Chondrocyte (in vitro differentiated cells): ENCODE measurements at regions not wholly inside any gene's neighbourhood (a gene's known extent, or its start where the extent isn't known, plus 50 kb on each side); places are given as distances from the start of the nearest gene placed in this dataset.
A peak's percentile ranks its signal among the peaks of the same experiment; 100 is the strongest.
"Not testable (repeated sequence)": the region's sequence is repeated elsewhere in the genome, so short reads cannot be mapped to it uniquely, and the experiment has no call there.

Experiments
- DNase-seq: peaks from one replicate; pipeline ENCODE4 v3.0.0; 2021; ENCODE audit warnings: mixed read lengths, low spot score
- H3K27ac Mint-ChIP-seq: one replicate; pipeline ENCODE4 v1.8.0; 2021; ENCODE audit warnings: mild to moderate bottlenecking, moderate library complexity, mixed read lengths; ENCODE audit not compliant: unreplicated experiment
- H3K27me3 Mint-ChIP-seq: 2 replicates; pipeline ENCODE4 v1.8.0; 2021; ENCODE audit warnings: low read depth, mixed read lengths
- H3K36me3 Mint-ChIP-seq: 2 replicates; pipeline ENCODE4 v1.8.0; 2021; ENCODE audit warnings: low read depth, mixed read lengths
- H3K4me1 Mint-ChIP-seq: 2 replicates; pipeline ENCODE4 v1.8.0; 2021; ENCODE audit warnings: low read depth, mild to moderate bottlenecking, mixed read lengths
- H3K4me3 Mint-ChIP-seq: one replicate; pipeline ENCODE4 v1.8.0; 2021; ENCODE audit warnings: mild to moderate bottlenecking, moderate library complexity, mixed read lengths; ENCODE audit not compliant: unreplicated experiment
- H3K9me3 Mint-ChIP-seq: 2 replicates; pipeline ENCODE4 v1.8.0; 2021; ENCODE audit warnings: low read depth, mixed read lengths
- TF ChIP-seq, protein P1 (sequence below): fragments of 200-600 bp; sonication (generic); IDR thresholded peaks from 2 replicates; pipeline ENCODE4 v1.5.0; 2021; ENCODE audit warnings: antibody characterized with exemption, mild to moderate bottlenecking, moderate library complexity

DNA sequence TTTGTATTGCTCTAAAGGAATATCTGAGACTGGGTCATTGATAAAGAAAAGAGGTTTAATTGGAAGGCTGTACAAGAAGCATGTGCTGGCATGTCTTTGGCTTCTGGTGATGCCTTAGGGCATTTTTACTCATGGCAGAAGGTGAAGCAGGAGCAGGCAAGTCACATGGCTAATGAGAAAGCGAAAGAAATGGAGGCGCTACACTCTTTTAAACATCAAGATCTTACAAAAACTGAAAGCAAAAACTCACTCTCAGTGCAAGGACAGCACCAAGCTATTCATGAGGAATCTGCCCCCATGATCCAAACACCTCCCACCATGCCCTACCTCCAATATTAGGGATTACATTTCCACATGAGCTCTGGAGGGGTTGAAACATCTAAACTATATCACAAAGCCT lies 1458.8 kb upstream of the ACO1 start:
- no peaks in the 10 kb centered on the region for H3K36me3 Mint-ChIP-seq
- no peak for DNase-seq
- H3K27ac Mint-ChIP-seq, result no peak overlapping the region
- H3K9me3 Mint-ChIP-seq, result no peaks in the 10 kb centered on the region
- TF ChIP-seq, protein P1, sequence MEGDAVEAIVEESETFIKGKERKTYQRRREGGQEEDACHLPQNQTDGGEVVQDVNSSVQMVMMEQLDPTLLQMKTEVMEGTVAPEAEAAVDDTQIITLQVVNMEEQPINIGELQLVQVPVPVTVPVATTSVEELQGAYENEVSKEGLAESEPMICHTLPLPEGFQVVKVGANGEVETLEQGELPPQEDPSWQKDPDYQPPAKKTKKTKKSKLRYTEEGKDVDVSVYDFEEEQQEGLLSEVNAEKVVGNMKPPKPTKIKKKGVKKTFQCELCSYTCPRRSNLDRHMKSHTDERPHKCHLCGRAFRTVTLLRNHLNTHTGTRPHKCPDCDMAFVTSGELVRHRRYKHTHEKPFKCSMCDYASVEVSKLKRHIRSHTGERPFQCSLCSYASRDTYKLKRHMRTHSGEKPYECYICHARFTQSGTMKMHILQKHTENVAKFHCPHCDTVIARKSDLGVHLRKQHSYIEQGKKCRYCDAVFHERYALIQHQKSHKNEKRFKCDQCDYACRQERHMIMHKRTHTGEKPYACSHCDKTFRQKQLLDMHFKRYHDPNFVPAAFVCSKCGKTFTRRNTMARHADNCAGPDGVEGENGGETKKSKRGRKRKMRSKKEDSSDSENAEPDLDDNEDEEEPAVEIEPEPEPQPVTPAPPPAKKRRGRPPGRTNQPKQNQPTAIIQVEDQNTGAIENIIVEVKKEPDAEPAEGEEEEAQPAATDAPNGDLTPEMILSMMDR, result no peak
- H3K27me3 Mint-ChIP-seq, result peaks cover 10% of the 10 kb centered on the region
- H3K4me1 Mint-ChIP-seq, result no peaks in the 10 kb centered on the region
- no peak overlapping the region for H3K4me3 Mint-ChIP-seq

DNA sequence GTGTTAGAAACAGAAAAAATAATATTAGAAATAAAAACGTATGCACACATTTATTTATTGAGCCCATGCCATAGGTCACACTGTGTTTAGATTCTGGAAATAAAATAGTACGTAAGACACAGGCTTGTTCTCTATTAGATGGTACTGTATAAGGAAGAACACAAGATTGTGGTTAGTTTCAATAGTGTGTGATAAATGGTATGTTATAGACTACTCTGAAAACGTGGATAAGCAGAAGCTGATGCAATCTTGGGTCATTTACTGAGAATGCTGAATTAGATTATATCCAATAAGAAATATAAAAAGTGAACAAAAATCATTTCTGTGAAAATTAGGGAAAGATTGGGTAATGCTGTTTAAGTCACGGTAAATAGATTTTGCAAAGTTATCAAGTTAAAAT lies 1456.4 kb upstream of the ACO1 start:
- no peak overlapping the region for H3K4me3 Mint-ChIP-seq
- no peaks in the 10 kb centered on the region for H3K4me1 Mint-ChIP-seq
- TF ChIP-seq, protein P1, result no peak
- no peaks in the 10 kb centered on the region for H3K36me3 Mint-ChIP-seq
- no peaks in the 10 kb centered on the region for H3K9me3 Mint-ChIP-seq
- no peak for DNase-seq
- H3K27ac Mint-ChIP-seq, result no peak overlapping the region
- H3K27me3 Mint-ChIP-seq, result peaks cover 7% of the 10 kb centered on the region

DNA sequence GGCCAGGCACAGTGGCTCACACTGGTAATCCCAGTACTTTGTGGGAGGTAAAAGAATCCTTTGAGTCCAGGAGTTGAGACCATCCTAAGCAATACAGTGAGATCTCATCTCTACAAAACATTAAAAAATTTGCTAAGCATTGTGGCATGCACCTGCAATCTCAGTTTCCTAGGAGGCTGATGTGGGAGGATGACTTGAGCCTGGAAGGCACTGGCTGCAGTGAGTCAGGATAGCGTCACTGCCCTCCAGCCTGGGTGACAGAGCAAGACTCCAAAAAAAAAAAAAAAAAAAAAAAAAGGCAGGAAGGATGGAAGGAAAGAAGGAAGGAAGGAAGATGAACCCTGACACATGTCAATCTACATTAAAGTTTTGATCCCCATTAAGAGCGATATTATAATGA lies 1452.2 kb upstream of the ACO1 start:
- TF ChIP-seq, protein P1, result no peak
- Mint-ChIP-seq H3K36me3 (no peaks in the 10 kb centered on the region), H3K27me3 (peaks cover 6% of the 10 kb centered on the region), H3K4me3 (no peak overlapping the region), H3K9me3 (no peaks in the 10 kb centered on the region), H3K4me1 (no peaks in the 10 kb centered on the region), H3K27ac (no peak overlapping the region)
- DNase-seq, result no peak

DNA sequence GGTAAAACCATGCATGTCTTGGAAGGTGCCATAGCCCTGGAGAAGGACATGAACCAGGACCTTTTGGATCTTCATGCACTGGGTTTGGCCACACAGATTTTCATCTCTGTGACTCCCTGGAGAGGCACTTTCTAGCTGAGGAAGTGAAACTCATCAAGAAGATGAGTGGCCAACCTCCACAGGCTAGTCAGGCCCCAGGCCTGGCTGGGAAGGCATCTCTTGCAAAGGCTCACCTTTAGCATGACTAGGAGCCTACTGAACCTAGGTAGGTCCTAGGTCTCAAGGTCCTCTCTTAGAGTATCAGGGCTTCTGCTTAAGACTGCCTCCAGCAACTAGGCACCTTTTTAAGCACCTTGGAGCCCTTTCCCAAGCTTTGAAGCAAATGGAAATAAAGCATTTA lies 1448.7 kb upstream of the ACO1 start:
- Mint-ChIP-seq H3K27me3 (peaks cover 6% of the 10 kb centered on the region), H3K36me3 (no peaks in the 10 kb centered on the region), H3K9me3 (no peaks in the 10 kb centered on the region), H3K4me3 (no peak overlapping the region), H3K27ac (no peak overlapping the region), H3K4me1 (no peaks in the 10 kb centered on the region)
- TF ChIP-seq, protein P1, result no peak
- peak; percentile 37 for DNase-seq

DNA sequence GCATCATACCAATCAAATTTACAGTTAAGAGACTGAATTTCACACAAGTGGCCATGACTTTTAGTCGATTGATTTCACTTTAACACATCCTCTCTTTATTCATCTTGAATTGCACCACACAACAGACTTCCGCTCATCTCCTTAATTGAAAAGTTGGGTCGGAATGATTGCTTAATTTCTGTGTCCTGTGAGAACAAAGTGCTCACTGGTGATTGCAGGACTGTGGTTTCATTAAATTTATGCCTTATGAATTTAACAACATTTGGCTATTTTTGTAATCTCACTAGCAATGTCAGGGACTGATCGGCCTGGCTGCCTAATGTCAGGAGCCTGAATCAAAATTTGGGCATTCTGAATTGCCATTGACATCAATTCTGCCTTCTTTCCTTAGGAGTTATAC lies 1447.3 kb upstream of the ACO1 start:
- Mint-ChIP-seq H3K27me3 (peaks cover 6% of the 10 kb centered on the region), H3K9me3 (no peaks in the 10 kb centered on the region), H3K36me3 (no peaks in the 10 kb centered on the region), H3K4me1 (no peaks in the 10 kb centered on the region), H3K27ac (no peak overlapping the region), H3K4me3 (no peak overlapping the region)
- no peak for DNase-seq
- TF ChIP-seq, protein P1, result no peak

DNA sequence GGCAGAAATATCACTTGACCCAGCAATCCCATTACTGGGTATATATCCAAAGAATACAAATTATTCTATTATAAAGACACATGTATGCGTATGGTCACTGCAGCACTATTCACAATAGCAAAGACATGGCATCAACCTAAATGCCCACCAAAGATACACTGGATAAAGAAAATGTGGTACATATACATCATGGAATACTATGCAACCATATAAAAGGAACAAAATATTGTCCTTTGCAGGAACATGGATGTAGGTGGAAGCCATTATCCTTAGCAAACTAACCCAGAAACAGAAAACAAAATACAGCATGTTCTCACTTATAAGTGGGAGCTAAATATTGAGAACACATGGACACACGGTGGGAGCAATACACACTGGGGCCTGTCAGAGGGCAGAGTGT lies 1441.6 kb upstream of the ACO1 start:
- H3K27me3 Mint-ChIP-seq, DNase-seq, H3K36me3 Mint-ChIP-seq, H3K27ac Mint-ChIP-seq, H3K4me3 Mint-ChIP-seq, H3K4me1 Mint-ChIP-seq, H3K9me3 Mint-ChIP-seq: not testable (repeated sequence)
